ENCODE measurements at regions not wholly inside any gene's neighbourhood (a gene's known extent, or its start where the extent isn't known, plus 50 kb on each side); places are given as distances from the start of the nearest gene placed in this dataset.

DNA sequence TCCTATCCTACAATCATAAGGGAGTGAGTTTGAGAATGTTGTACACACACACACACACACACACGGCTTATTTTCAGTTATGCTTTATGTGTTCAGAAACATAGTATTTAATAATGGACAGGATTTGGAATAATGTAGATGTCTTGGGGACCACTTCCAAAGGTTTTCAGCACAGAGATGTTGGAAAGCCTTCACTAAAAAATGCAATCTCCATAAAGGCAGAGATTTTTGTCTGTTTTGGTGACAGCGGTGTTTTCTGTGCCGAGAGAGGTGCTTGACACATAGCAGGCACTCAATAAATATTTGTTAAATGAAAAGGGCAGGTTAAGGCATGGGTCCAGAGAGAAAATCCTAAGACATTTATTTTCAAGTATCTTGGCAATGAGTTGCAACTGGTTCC, 428.2 kb upstream of the RGMA start:
- no peak for DNase-seq

DNA sequence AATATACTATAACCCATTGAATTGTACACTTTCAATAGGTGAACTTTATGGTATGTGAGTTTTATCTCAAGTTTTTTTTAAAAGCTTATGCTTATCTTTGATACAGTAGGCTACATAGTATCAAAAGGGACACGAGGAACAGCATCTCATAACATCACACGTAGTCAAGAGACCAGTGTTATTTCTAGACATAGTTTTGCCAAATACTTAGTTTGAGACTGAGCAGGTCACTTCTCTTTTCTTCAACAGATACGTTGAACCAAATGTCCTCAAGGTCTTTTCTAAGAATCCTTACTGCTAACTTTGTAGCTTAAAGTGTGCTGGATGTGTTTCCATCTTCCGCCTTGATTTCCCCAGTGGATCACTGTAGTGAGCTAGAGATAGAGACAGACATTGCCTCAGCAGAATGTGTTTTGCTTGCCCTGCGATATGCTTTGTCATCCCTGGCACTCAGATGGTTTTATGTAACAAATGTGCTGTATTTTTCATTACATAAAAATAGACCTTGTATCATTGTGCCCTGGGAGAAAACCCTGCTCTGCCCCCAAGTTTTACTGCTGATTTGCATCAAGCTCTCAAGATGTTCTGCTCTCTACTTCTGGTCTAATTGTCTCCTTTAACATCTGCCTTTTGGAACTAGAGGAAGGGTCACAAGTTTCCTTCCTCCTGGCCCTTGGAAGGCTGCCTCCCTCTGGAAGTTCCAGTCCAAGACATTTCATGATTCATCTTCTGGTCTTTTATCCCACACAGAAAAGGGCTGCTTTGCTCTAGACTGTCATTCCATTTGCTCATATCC, 426.4 kb upstream of the RGMA start:
- no peak for DNase-seq

DNA sequence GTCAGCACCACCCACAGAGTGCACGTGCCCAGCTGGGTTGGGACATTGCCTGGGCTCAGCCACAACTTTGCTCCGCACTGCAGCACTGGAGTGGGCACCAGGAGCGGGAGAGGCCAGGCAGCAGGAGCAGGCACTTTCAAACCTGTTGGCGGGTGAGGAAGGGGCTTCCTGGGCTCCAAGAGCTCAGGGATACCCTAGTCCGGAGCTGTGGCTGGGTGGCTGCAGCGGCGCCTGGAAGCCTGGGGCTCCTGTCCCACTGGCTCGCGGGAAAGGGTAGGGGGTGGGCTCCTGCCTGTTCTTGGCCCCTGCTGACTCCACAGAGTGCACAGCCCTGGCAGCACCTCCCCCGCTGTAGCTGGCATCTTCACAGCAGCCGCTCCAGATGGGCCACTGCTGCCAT, 417.6 kb upstream of the RGMA start:
- DNase-seq, result no peak

DNA sequence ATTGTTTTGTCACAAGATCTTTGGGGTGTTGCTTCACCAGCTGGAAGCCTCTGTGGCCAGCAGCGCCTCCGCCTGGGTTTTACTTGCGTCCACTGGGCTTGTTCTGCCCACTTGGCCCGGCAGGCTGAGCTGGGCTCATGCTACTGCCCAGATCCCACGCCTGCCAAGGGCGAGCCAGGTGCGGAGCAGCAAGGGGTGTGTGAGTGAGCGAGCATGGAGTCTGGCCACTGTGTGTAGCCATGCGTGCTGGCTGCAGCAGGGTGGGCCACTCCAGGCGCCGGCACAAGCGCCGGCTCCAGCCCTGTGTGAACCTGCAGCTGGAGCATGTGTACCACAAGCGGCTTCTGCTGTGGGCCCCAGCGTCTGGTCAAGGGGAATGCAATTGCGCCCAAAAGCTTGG, 416.5 kb upstream of the RGMA start:
- no peak for DNase-seq

DNA sequence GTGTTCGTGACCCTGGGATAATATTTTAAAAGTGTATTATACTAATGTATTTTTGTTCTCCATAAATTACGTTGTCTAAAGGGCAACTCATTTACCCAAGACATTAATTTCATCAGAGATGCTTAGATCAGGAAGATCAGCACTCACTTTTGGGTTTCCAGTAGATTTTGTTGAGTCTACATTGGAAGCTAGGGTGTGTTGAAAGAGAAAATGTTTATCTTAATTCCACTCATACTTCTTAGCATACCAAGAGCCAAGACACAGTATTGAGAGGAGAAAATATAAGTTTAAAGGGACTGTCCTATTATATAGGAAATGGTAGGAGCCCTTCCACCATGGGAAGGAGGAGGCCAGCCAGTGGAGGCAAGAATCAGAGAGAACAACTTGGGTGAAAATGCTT, 412.9 kb upstream of the RGMA start:
- no peak for DNase-seq

DNA sequence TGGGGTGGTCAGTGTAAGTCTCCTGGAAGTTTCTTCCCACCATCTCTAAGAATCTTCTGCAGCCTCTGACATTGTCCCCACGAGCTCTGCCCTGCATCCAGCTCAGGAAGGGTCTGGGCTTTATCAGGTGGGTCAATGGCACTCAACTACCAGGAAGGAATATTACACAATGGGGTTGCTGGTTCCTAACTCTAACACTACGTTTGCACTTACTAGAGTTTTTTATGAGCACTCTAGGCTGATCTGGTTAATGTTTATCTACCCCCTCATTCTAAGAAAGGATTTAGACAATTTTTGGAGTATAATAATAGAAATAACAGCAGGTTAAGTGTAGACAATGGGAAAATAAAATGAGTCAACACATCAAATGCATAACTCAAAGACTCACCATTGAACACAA, 411.1 kb upstream of the RGMA start:
- no peak for DNase-seq

DNA sequence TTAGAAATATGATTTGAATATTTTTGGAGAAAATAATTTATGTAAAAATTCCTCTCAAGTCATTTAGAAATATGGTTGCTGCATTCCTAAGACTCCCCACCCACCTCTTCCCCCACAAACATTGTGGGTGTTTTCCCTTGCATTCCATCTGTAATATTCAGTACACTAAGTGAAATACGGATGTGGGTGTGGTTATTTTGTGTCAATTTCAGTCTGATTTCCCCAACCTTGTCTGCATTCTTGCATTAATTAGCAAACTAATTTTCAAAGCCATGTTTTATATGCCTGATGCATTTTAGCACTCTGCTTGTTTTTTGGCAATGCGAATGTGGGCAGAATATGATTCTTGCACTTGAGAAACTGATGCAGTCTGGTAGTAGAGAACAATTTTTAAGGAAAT, 408.3 kb upstream of the RGMA start:
- no peak for DNase-seq

DNA sequence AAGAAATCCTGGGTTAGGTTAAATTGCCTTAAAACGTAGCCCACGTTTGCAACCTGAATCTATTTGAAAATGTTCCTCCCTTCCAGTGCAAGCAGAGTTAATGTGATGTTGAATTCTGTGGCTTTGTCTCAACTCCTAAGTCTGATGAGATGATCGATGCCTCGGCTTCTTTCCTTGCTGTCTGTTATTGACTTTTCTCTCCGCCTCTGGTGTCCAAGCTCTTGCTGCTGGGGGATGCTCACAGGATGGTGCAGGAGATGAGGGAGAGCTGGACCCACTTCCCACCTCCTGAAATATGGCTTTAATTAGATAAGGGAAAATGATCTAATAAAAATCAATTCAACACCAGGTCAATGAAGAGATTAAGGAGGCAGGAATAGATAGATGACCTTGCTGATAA, 407.9 kb upstream of the RGMA start:
- no peak for DNase-seq

DNA sequence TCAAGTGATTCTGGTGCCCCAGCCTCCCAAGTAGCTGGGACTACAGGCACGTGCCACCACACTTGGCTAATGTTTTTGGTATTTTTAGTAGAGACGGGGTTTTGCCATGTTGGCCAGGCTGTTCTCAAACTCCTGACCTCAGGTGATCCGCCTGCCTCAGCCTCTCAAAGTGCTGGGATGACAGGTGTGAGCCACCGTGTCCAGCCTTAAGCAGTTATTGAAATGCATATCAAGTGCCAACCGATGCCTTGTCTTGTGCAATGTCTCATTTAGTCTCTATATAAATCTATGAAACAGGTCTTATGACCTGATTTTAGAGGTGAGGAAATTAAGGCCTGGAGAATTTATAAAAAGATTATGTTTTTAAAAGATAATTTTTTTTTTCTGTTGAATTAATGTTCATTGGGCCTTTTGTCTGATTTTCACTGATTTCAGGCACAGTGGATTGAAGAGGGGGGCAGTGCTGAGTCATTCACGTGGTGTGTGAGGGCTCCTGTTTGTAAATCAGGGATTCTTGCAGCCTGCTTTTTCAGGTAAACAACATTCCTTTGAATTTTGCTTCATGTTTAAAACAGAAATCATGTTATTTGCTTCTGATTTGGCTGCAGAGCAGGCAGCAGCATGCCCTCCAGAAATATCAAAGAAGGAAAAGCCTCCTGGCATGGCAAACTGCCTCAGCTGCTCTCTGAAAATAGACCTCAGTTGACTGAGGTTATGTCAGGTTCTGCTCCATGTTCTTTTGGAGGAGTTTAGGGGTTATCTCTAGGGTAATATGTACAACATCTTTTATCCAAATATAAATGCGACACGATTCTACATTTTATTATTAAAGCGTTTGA, 407.0 kb upstream of the RGMA start:
- DNase-seq, result no peak

DNA sequence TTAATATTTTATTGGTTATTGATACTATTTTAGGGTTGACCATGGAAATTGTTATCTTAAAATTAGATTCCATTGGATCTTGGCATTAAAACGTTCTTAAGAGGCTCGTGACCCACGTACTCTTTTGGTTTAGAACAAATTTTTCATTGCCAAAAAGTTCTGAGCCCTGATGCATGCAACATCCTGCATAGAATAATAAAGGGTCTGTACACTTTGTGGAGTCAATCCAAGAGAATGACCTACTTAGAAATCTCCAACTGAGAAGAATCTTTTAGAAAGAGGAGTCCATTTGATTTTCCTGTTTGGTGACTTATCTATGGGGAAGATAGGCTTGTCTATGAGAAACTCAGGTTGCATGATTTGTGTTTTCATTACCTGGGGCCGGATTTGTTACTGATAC, 404.2 kb upstream of the RGMA start:
- no peak for DNase-seq

DNA sequence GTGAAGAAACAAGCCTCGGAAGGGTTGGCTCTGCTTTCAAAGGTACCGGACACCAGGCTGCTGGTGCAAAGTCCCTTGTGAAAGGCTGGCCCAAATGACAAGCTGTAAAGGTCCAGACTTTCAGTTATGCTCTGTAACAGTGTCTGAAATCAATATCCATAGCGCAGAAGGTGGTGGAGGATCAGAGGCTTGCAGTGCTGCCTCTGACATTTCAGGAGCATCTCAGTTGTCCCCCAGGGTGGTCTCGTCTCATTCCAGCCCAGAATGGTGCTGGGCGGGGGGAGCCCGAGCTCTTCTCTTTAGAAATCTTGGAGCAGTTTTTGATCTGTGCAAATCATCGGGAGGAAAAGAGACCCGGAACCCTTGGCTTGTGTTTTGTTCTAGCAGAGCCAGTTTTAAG, 402.3 kb upstream of the RGMA start:
- no peak for DNase-seq

DNA sequence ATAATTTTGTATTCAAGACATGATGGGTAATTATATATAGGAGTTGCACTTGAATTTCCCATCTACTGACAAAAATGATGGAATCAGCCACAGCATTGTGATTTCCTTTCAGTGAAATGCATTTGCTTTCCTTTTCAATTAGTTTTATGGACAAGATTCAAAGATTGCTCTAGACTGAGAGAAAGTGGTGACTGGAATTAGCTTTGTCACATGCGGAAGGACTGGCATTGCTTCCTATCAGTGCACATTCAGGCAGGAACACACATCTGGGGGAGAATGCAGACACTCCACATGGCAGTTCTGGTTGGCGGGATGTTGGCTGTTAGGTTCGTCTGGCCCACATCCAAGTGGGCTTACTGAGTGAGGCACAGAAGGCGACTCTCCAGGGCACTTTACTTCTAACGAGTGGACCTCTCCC, 399.3 kb upstream of the RGMA start:
- no peak for DNase-seq

DNA sequence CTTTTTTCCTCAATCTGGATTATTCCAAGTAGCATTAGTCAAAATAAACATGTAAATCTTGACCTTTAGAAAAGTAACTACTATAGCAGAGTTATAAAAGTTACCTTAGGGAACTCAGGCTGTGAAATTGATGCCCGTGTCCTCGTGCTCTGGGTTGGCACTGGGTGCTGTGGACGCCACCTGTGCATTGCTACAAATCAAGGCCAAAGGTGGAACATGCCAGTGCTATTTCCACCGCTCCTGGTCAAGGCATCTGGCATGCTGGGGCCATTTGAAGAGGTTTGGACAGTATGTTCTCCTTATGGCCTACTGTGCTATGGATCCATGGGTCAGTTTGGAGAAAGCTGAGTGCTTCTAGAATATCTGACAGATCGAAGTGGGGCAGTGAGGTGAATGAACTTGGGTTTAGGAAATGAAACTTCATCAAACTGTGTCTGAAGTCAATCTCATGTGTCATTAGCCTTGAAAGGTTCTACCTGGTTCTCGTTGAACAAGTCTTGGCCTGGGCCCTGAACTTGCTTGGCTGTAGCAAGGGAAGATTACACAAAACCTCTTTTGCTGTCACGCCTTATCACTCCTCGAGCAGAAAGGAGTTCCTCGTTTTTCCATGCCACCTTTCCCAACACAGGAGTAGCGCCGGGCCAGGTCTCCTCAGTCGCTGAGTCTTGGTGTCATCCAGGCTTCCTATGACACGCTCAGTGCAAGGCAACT, 397.6 kb upstream of the RGMA start:
- DNase-seq, result no peak

DNA sequence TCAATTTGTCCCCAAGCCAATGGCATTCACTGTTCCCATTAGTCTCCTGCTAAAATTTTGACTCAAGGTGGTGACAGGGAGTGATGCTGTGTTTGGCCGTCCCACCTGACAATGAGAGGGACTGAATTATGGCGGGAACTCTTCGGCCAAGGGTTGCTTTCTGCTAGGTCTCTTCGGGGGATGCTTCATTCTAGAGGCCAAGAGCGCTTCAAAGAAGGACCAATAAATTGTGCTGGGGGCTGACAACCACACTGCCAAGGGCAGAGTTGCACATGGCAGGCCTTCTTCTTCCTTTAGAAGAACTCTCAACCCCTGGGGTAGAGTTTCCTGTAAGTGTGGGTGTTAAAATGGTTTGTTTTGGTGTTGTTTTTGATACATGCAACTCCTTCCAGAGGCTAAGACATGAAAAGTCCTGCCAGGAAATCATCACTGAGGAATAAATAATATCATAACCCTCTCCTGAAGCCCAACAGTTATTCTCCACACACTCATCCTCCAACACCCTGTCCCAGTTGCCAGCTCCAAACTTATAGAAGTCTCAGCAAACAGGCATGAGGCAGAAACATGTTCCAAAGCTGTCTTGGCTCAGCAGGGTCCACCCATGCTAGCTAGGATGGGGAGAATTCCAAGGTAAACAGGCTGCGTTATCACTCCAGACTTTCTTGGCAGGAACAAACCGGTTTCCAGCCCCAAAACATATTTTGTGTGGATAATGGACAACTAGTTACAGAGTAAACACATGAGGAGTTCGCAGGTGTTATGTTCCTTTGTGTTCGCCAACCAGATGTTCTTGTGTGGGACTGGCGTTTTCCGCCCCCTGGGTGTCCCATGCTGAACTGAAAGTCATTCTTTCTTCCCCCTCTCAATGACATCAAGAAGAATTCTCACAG, 396.7 kb upstream of the RGMA start:
- no peak for DNase-seq

DNA sequence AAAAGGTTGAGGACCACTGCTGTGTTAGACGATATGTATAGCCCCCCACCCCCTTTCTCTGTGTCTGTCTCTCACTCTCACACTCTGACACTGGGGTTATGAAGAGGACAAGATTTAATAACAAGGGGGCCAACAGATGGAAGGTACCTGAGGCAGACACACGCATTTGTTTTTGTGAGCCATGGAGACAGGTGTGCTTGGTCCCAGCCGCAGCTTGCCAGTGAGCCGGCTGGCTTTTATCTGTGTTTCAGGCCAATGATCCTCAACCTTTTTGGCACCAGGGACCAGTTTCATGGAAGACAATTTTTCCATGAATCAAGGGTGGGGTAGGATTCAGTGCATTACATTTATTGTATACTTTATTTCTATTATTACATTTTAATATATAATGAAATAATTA, 394.9 kb upstream of the RGMA start:
- no peak for DNase-seq

DNA sequence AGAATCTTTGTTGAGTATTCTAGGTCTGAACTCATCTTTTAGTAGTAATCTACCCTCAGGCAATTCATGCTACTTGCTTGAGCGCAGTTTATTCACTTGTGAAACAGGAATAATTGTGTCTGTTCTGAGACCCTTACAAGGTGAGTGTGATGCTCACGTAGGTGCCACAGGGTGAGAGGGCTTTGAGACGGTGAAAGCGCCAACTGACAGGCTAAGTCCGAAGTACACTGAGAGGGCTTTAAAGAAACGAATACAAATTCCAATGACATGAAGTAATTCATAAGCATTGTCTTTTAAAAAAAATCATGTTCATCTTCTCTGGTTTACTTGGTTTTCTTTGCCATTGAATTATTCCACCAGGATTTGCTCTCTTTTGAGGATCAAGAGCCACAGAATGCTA, 393.7 kb upstream of the RGMA start:
- DNase-seq, result no peak

DNA sequence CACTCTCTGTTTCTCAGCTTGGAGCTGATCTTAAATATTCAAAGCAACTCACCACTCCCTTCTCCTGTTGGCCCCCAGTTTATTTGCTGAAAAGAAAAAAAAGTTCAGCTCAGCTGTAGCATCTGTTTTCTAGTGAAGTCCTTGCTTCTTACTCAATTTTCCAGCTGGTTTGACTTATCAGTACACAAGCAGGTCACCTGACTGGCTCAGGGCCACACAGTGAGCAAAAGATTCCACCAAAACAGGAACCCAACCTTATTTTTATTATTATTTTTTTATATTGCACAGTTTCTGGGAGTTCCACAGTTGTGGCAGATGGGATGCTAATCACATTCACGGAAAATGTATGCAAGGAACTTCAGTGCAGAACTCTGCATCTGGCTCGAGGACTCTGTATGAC, 390.7 kb upstream of the RGMA start:
- no peak for DNase-seq

DNA sequence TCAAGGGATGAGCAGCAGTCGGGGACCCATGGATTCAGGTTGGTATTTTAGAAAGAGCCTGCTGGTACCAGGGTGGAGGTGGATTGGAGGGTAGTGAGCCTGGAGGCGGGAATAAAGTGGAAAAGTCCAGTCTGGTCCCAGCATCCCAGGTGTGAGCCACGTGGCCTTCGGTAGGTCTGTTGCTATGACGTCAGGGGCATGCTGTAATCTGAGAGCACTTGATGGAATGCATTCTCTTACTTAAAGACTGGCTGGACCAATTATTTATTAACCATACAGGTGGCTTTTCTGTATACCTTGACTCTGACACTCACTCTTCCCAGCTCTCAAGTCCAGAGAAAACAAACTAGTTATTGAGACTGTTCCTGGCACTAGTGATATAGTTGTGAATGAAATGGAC, 389.9 kb upstream of the RGMA start:
- DNase-seq, result no peak

DNA sequence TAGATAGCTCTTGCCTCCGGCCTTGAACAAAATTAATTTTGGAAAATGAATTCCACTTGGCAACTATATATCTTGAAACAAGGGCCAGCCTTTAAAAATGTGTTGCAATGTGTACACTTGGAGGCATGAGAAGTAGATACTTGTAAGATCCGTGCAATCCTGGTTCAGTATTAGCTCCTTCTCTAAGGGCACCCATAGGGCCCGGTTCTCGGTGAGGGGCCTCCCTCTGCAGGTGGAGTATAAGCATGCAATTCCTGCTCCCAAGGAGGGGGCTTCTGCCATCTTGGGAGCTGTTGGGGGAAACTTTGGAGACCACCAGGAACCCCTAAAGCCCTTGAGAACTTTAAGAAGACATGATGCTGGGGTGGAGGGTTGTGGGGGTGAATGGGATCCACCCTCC, 388.7 kb upstream of the RGMA start:
- DNase-seq, result no peak

DNA sequence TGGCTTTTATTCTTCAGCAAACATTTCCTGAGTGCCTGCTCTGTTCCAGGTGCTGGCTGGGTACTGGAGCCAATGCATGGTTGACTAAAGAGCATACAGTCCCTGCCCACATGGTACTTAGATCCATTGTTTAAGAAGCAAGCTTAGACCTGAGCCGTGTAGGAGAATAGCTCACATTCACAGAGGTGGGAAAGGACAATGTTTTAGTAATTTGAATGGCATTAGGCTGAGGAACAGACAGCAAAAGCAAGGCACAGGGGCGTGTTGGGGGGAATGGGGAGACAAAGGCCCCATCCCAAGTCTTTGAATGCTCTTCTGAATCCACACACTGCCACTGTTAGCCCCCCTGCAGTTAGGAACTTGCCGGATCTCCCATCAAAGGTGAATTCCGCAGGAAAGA, 388.2 kb upstream of the RGMA start:
- DNase-seq, result no peak

DNA sequence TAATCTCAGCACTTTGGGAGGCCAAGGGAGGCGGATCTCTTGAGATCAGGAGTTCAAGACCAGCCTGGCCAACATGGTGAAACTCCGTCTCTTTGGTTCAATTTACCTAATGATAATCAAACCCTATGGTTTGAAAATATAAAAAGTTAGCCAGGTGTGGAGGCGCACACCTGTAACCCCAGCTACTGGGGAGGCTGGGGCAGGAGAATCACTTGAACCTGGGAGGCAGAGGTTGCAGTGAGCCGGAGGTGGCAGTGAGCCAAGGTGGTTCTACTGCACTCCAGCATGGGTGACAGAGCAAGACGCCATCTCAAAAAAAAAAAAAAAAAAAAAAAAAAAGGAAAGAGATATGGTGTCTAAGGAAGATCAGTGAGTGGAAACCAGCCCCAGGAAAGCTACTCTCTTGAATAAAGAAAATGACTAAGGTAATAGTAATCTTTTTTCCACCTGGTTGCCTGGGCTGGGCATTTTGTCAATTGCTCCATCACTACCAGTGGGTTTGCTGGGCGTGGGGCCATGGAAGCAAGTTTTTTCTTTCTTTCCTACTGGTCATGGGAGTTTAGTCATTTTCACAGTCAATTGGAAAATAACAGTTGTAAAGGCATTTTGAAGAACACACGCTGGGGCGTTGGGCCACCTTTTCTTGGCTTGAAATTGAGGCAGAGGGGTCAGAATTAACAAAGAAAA, 387.6 kb upstream of the RGMA start:
- no peak for DNase-seq

DNA sequence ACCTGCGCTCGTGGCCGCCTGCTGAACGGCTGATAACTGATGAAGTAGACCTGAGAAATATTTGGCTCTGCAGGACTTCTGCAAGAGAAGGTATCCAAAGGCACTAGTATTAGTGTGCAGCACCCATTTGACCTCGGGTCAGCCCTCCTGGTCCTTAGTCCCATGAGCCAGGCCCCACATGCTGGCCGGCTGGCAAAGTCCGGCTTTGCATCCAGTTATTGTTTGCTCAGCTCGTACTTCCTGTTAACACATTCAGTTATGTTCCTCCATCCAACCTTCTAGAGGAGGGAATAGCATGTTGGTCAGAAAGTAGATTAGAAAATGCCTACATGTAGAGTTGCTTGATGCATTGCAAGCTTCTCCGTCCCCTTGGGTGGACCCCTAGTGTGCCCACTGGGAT, 385.7 kb upstream of the RGMA start:
- DNase-seq, result no peak
